ENCODE measurements at regions not wholly inside any gene's neighbourhood (a gene's known extent, or its start where the extent isn't known, plus 50 kb on each side); places are given as distances from the start of the nearest gene placed in this dataset.

- DNase-seq (ENCODE audit: low read depth): no peak
Measured at GRCh38 chr2:181189951-181190350, 209.5 kb downstream of the UBE2E3 start.

- no peak for DNase-seq (ENCODE audit: low read depth)
Measured at GRCh38 chr2:181190711-181191110, 210.3 kb downstream of the UBE2E3 start.

GRCh38 chr2:181193550-181193949 is 213.1 kb downstream of the UBE2E3 start:
- DNase-seq (ENCODE audit: low read depth): no peak

GRCh38 chr2:181196401-181196800 is 216.0 kb downstream of the UBE2E3 start:
- DNase-seq (ENCODE audit: low read depth): no peak

GRCh38 chr2:181197140-181197760 is 216.8 kb downstream of the UBE2E3 start:
- no peak for DNase-seq (ENCODE audit: low read depth)

- no peak for DNase-seq (ENCODE audit: low read depth)
Measured at GRCh38 chr2:181198183-181198864, 217.9 kb downstream of the UBE2E3 start.

GRCh38 chr2:181203412-181203811 is 223.0 kb downstream of the UBE2E3 start:
- no peak for DNase-seq (ENCODE audit: low read depth)

- DNase-seq (ENCODE audit: low read depth): no peak
Measured at GRCh38 chr2:181203916-181204315, 223.5 kb downstream of the UBE2E3 start.

- DNase-seq (ENCODE audit: low read depth): no peak
Measured at GRCh38 chr2:181218401-181218821, 238.0 kb downstream of the UBE2E3 start.

- no peak for DNase-seq (ENCODE audit: low read depth)
Measured at GRCh38 chr2:181223234-181223633, 234.0 kb upstream of the ITGA4 start.

- no peak for DNase-seq (ENCODE audit: low read depth)
Measured at GRCh38 chr2:181224866-181225265, 232.3 kb upstream of the ITGA4 start.

GRCh38 chr2:181228661-181229060 is 228.5 kb upstream of the ITGA4 start:
- DNase-seq (ENCODE audit: low read depth): no peak

- no peak for DNase-seq (ENCODE audit: low read depth)
Measured at GRCh38 chr2:181231151-181231550, 226.0 kb upstream of the ITGA4 start.

- no peak for DNase-seq (ENCODE audit: low read depth)
Measured at GRCh38 chr2:181231886-181232621, 225.1 kb upstream of the ITGA4 start.

- no peak for DNase-seq (ENCODE audit: low read depth)
Measured at GRCh38 chr2:181234487-181234891, 222.7 kb upstream of the ITGA4 start.

GRCh38 chr2:181235011-181235410 is 222.2 kb upstream of the ITGA4 start:
- DNase-seq (ENCODE audit: low read depth): no peak

- no peak for DNase-seq (ENCODE audit: low read depth)
Measured at GRCh38 chr2:181235683-181236459, 221.3 kb upstream of the ITGA4 start.

GRCh38 chr2:181239201-181239799 is 217.9 kb upstream of the ITGA4 start:
- DNase-seq (ENCODE audit: low read depth): no peak

GRCh38 chr2:181240844-181241243 is 216.3 kb upstream of the ITGA4 start:
- no peak for DNase-seq (ENCODE audit: low read depth)

- no peak for DNase-seq (ENCODE audit: low read depth)
Measured at GRCh38 chr2:181241366-181241765, 215.8 kb upstream of the ITGA4 start.

- DNase-seq (ENCODE audit: low read depth): no peak
Measured at GRCh38 chr2:181241797-181242196, 215.4 kb upstream of the ITGA4 start.

- DNase-seq (ENCODE audit: low read depth): no peak
Measured at GRCh38 chr2:181242262-181242661, 214.9 kb upstream of the ITGA4 start.

Measured in activated T-cell treated with anti-CD3 and anti-CD28 coated beads for 24 hours (primary cell).